Astrocyte of the cerebellum (primary cell): ENCODE measurements at regions not wholly inside any gene's neighbourhood (a gene's known extent, or its start where the extent isn't known, plus 50 kb on each side); places are given as distances from the start of the nearest gene placed in this dataset.
A peak's percentile ranks its signal among the peaks of the same experiment; 100 is the strongest.
"Not testable (repeated sequence)": the region's sequence is repeated elsewhere in the genome, so short reads cannot be mapped to it uniquely, and the experiment has no call there.

Experiments used
- DNase-seq: peaks from one replicate; pipeline ENCODE4 v3.0.0-alpha.2; 2011; ENCODE audit warnings: low read depth
- H3K4me3 ChIP-seq: 2 replicates; pipeline ENCODE4 v1.5.1; 2011; ENCODE audit warnings: mild to moderate bottlenecking, low read depth, low read length, moderate library complexity
- CTCF ChIP-seq: IDR thresholded peaks from 2 replicates; pipeline ENCODE4 v1.5.1; 2012; ENCODE audit warnings: low read length, low read depth, moderate library complexity, mild to moderate bottlenecking; ENCODE audit errors: missing control alignments
- in situ Hi-C: cut with HindIII; loops from 2 replicates; pipeline ENCODE4 v1.10.0; 2017; ENCODE audit warnings: low sequenced_read_pairs

GRCh38 chr7:89605362-89605761, 548.9 kb upstream of the STEAP1 start:
- no peak for DNase-seq
- H3K4me3 ChIP-seq, result no peak overlapping the region
- in situ Hi-C loops, result no loop called here
- TF ChIP-seq CTCF, result no peak

GRCh38 chr7:89606511-89606910, 547.8 kb upstream of the STEAP1 start:
- no peak for TF ChIP-seq CTCF
- in situ Hi-C loops, result no loop called here
- DNase-seq, result no peak
- H3K4me3 ChIP-seq, result no peak overlapping the region

- no peak for DNase-seq
- in situ Hi-C loops, result no loop called here
- no peak for TF ChIP-seq CTCF
- H3K4me3 ChIP-seq, result no peak overlapping the region
Measured at GRCh38 chr7:89607792-89608191, 546.5 kb upstream of the STEAP1 start.

GRCh38 chr7:89616829-89617228, 537.4 kb upstream of the STEAP1 start:
- DNase-seq, in situ Hi-C loops, H3K4me3 ChIP-seq: not testable (repeated sequence)

GRCh38 chr7:89618274-89618673, 536.0 kb upstream of the STEAP1 start:
- no peak for DNase-seq
- in situ Hi-C loops, result no loop called here
- no peak overlapping the region for H3K4me3 ChIP-seq
- no peak for TF ChIP-seq CTCF

GRCh38 chr7:89621925-89622641, 532.2 kb upstream of the STEAP1 start:
- no peak for TF ChIP-seq CTCF
- in situ Hi-C loops, result no loop called here
- no peak overlapping the region for H3K4me3 ChIP-seq
- no peak for DNase-seq

GRCh38 chr7:89623018-89623672, 531.1 kb upstream of the STEAP1 start:
- TF ChIP-seq CTCF, result peak; percentile 83
- DNase-seq, result peak; percentile 33
- in situ Hi-C loops, result no loop called here
- H3K4me3 ChIP-seq, result no peak overlapping the region

- DNase-seq, in situ Hi-C loops, H3K4me3 ChIP-seq: not testable (repeated sequence)
Measured at GRCh38 chr7:89624155-89624554, 530.1 kb upstream of the STEAP1 start.
